ENCODE measurements at regions not wholly inside any gene's neighbourhood (a gene's known extent, or its start where the extent isn't known, plus 50 kb on each side); places are given as distances from the start of the nearest gene placed in this dataset.

- TF ChIP-seq, protein P1, sequence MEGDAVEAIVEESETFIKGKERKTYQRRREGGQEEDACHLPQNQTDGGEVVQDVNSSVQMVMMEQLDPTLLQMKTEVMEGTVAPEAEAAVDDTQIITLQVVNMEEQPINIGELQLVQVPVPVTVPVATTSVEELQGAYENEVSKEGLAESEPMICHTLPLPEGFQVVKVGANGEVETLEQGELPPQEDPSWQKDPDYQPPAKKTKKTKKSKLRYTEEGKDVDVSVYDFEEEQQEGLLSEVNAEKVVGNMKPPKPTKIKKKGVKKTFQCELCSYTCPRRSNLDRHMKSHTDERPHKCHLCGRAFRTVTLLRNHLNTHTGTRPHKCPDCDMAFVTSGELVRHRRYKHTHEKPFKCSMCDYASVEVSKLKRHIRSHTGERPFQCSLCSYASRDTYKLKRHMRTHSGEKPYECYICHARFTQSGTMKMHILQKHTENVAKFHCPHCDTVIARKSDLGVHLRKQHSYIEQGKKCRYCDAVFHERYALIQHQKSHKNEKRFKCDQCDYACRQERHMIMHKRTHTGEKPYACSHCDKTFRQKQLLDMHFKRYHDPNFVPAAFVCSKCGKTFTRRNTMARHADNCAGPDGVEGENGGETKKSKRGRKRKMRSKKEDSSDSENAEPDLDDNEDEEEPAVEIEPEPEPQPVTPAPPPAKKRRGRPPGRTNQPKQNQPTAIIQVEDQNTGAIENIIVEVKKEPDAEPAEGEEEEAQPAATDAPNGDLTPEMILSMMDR (IDR thresholded peaks at IDR 0.05), result no peak
- no peak for TF ChIP-seq POLR2A (IDR thresholded peaks at IDR 0.05)
Observed at GRCh38 chr5:58046371-58046770, 413.5 kb downstream of the PLK2 start.

All from stomach (tissue), 4 donors.